Activated B cell treated with CpG ODN at 0.5 μM for 24 hours (primary cell): ENCODE measurements at regions not wholly inside any gene's neighbourhood (a gene's known extent, or its start where the extent isn't known, plus 50 kb on each side); places are given as distances from the start of the nearest gene placed in this dataset.

Experiments used
- ATAC-seq: fragments of 200-7000 bp; cut with Tn5 transposase; one replicate; pipeline ENCODE4 v1.10.0; 2021; ENCODE audit warnings: low read depth, mild to moderate bottlenecking, moderate library complexity
- CTCF ChIA-PET: fragments of 350-600 bp; sonication (Branson Sonifier 250); formaldehyde crosslinking; loops from one replicate; lab custom pipeline; 2021; ENCODE audit warnings: antibody characterized with exemption; lab: Charles Lee
- POLR2A ChIA-PET: fragments of 350-600 bp; sonication (Branson Sonifier 250); formaldehyde crosslinking; loops from one replicate; lab custom pipeline; 2021; ENCODE audit warnings: antibody characterized with exemption; lab: Charles Lee
- DNase-seq: peaks from one replicate; pipeline ENCODE4 v3.0.0; 2022
- H3K27ac Mint-ChIP-seq: one replicate; pipeline ENCODE4 v1.8.0; 2020; ENCODE audit warnings: mixed read lengths
- H3K27me3 Mint-ChIP-seq: one replicate; pipeline ENCODE4 v1.8.0; 2021; ENCODE audit warnings: mixed read lengths
- H3K36me3 Mint-ChIP-seq: one replicate; pipeline ENCODE4 v1.8.0; 2021; ENCODE audit warnings: low read depth, mixed read lengths
- H3K4me1 Mint-ChIP-seq: one replicate; pipeline ENCODE4 v1.8.0; 2021; ENCODE audit warnings: mixed read lengths
- H3K4me3 Mint-ChIP-seq: one replicate; pipeline ENCODE4 v1.8.0; 2020; ENCODE audit warnings: mild to moderate bottlenecking, mixed read lengths
- H3K9me3 Mint-ChIP-seq: one replicate; pipeline ENCODE4 v1.8.0; 2020; ENCODE audit warnings: mixed read lengths
- CTCF ChIP-seq: fragments of 200-600 bp; IDR thresholded peaks from one replicate; pipeline ENCODE4 v1.8.0; 2022; ENCODE audit warnings: antibody characterized with exemption, mild to moderate bottlenecking
- intact Hi-C: fragments of 100-400 bp; cut with micrococcal nuclease; formaldehyde crosslinking; loops from one replicate; pipeline ENCODE4 v1.15.1; 2024

- Mint-ChIP-seq H3K27ac (no peak overlapping the region), H3K4me1 (no peaks in the 10 kb centered on the region), H3K27me3 (no peaks in the 10 kb centered on the region), H3K36me3 (no peaks in the 10 kb centered on the region), H3K4me3 (no peak overlapping the region), H3K9me3 (peaks cover 17% of the 10 kb centered on the region)
- TF ChIP-seq CTCF: no peak
- ATAC-seq (no peak), DNase-seq (no peak)
- CTCF ChIA-PET: no interaction called here
- POLR2A ChIA-PET: no interaction called here
- intact Hi-C loops: no loop called here
These were observed 2156.9 kb upstream of the C9orf72 start for GRCh38 chr9:29730163-29730562.

GRCh38 chr9:29740518-29740917 is 2167.2 kb upstream of the C9orf72 start:
- no peak for ATAC-seq
- Mint-ChIP-seq H3K9me3 (peaks cover 9% of the 10 kb centered on the region), H3K27me3 (no peaks in the 10 kb centered on the region), H3K27ac (no peak overlapping the region), H3K4me1 (no peaks in the 10 kb centered on the region), H3K4me3 (no peak overlapping the region), H3K36me3 (no peaks in the 10 kb centered on the region)
- ChIA-PET POLR2A (no interaction called here), CTCF (no interaction called here)
- no peak for DNase-seq
- intact Hi-C loops: no loop called here
- no peak for TF ChIP-seq CTCF

GRCh38 chr9:29741169-29741568 is 2167.9 kb upstream of the C9orf72 start:
- intact Hi-C loops: no loop called here
- Mint-ChIP-seq H3K27ac (no peak overlapping the region), H3K36me3 (no peaks in the 10 kb centered on the region), H3K4me1 (no peaks in the 10 kb centered on the region), H3K9me3 (peaks cover 9% of the 10 kb centered on the region), H3K4me3 (no peak overlapping the region), H3K27me3 (no peaks in the 10 kb centered on the region)
- DNase-seq: no peak
- no peak for TF ChIP-seq CTCF
- no peak for ATAC-seq
- CTCF ChIA-PET: no interaction called here
- POLR2A ChIA-PET: no interaction called here

- Mint-ChIP-seq H3K36me3 (no peaks in the 10 kb centered on the region), H3K4me3 (no peak overlapping the region), H3K27me3 (no peaks in the 10 kb centered on the region), H3K9me3 (peaks cover 2% of the 10 kb centered on the region), H3K27ac (no peak overlapping the region), H3K4me1 (no peaks in the 10 kb centered on the region)
- CTCF ChIA-PET: no interaction called here
- DNase-seq (no peak), ATAC-seq (no peak)
- POLR2A ChIA-PET: no interaction called here
- TF ChIP-seq CTCF: no peak
- intact Hi-C loops: no loop called here
These were observed 2176.8 kb upstream of the C9orf72 start for GRCh38 chr9:29750062-29750461.

GRCh38 chr9:29751226-29751625 is 2177.9 kb upstream of the C9orf72 start:
- Mint-ChIP-seq H3K9me3 (peaks cover 2% of the 10 kb centered on the region), H3K27me3 (no peaks in the 10 kb centered on the region), H3K4me3 (no peak overlapping the region), H3K4me1 (no peaks in the 10 kb centered on the region), H3K36me3 (no peaks in the 10 kb centered on the region), H3K27ac (no peak overlapping the region)
- POLR2A ChIA-PET: no interaction called here
- DNase-seq (no peak), ATAC-seq (no peak)
- intact Hi-C loops: no loop called here
- no peak for TF ChIP-seq CTCF
- CTCF ChIA-PET: no interaction called here
